ENCODE measurements at regions not wholly inside any gene's neighbourhood (a gene's known extent, or its start where the extent isn't known, plus 50 kb on each side); places are given as distances from the start of the nearest gene placed in this dataset.

DNA sequence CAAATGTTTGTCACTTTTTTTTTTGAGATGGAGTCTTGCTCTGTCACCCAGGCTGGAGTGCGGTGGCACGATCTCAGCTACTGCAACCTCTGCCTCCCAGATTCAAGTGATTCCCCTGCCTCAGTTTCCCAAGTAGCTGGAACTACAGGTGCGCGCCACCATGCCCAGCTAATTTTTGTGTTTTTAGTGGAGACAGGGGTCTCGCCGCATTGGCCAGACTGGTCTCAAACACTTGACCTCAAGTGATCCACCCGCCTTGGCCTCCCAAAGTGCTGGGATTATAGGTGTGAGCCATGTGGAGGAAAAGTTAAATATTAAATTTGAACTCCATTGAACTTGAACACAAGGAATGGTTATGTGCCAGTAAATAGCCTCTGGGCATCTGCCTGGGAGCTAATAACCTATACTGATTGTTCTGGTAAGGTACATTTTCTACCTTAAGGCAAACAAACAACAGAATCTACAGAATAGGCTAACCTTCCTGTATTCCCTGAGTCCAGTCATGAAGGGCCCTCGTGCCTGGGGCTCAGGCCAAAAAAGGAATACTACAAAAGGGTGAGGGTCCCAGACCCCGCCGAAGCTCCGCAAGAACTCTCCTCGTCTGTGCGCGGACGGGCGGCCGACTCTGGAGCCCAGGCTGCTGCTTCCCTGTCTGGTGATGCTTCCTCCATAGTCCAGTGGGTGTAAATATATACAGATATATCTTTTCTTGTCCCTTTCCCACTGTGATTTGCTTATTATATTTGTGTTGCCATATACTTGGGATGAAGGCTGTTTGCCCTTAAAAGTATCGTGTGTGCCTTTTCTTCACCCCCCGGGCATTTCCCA lies 74.0 kb upstream of the EIF5 start:
- H3K9me3 ChIP-seq (replicated peaks; ENCODE audit: control insufficient read depth, insufficient read depth, low read length), result no peaks in the 10 kb centered on the region
- peak overlapping the region; percentile 59 for H3K9ac ChIP-seq (replicated peaks; ENCODE audit: extremely low read depth, insufficient read depth, low read length)
- H3K36me3 ChIP-seq (ENCODE audit: control insufficient read depth in 2 of 2, extremely low read depth in 1 of 2, insufficient read depth in 2 of 2, low read length in 2 of 2), result no peaks in the 10 kb centered on the region
- POLR2A ChIA-PET, result no interaction called here
- peak overlapping the region; percentile 89 for H3K4me2 ChIP-seq (ENCODE audit: insufficient read depth, low read length)
- no TSS peak for BruUV-seq (replicated peaks)
- peak overlapping the region; percentile 44 to 83 (median 80) for H3K4me3 ChIP-seq (replicated peaks in 1 of 3; ENCODE audit: insufficient read depth in 1 of 3, low read depth in 1 of 3, low read length in 3 of 3)
- CTCF ChIA-PET, result interaction anchor here (0.7 to 1.4 kb wide), 8 partner anchors 9 to 155 kb away, joined by 3 to 4 read pairs (median 4); no protein-coding TSS in a partner anchor
- H3K79me2 ChIP-seq (ENCODE audit: control insufficient read depth, insufficient read depth, low read length), result no peaks in the 10 kb centered on the region
- H4K20me1 ChIP-seq (replicated peaks; ENCODE audit: control insufficient read depth, extremely low read depth, insufficient read depth, low read length), result no peaks in the 10 kb centered on the region
- peaks cover 3 to 5% of the 10 kb centered on the region in 2 experiments for H3K27me3 ChIP-seq (ENCODE audit: control insufficient read depth in 2 of 2, insufficient read depth in 2 of 2, low read length in 2 of 2)
- no peaks in the 10 kb centered on the region for H3K9me1 ChIP-seq (replicated peaks; ENCODE audit: control insufficient read depth, extremely low read depth, insufficient read depth, low read length)
- DNase-seq (ENCODE audit: low read depth, low spot score) (no peak), FAIRE-seq (peak; percentile 63)
- H3K4me1 ChIP-seq (ENCODE audit: control insufficient read depth, extremely low read depth, insufficient read depth, low read length), result peaks cover 4% of the 10 kb centered on the region
- TF ChIP-seq, protein P1, sequence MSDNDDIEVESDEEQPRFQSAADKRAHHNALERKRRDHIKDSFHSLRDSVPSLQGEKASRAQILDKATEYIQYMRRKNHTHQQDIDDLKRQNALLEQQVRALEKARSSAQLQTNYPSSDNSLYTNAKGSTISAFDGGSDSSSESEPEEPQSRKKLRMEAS (IDR thresholded peaks at IDR 0.05; ENCODE audit: insufficient read depth, insufficient read length), result no peak
- TF ChIP-seq MYC (IDR thresholded peaks at IDR 0.05; ENCODE audit: low read depth, low read length) (no peak), POLR2AphosphoS5 (IDR thresholded peaks at IDR 0.05; ENCODE audit: insufficient read depth, low read depth, low read length) (no peak), FOS (IDR thresholded peaks at IDR 0.05; ENCODE audit: borderline replicate concordance, insufficient read depth, low read length) (no peak), POLR2A (IDR thresholded peaks at IDR 0.05; ENCODE audit: low read depth, low read length) (no peak), EZH2 (IDR thresholded peaks at IDR 0.05; ENCODE audit: borderline replicate concordance, low read depth, low read length, severe bottlenecking) (no peak)
- intact Hi-C loops (cut with micrococcal nuclease) (no loop called here), dilution Hi-C loops (cut with MboI; ENCODE audit: extremely low pct_ligation_motif_present, low sequenced_read_pairs) (no loop called here)
- peak overlapping the region; percentile 89 for H2AFZ ChIP-seq (ENCODE audit: low read depth, low read length)
- H3K27ac ChIP-seq (ENCODE audit: insufficient read depth, low read depth, low read length), result peak overlapping the region; percentile 70

DNA sequence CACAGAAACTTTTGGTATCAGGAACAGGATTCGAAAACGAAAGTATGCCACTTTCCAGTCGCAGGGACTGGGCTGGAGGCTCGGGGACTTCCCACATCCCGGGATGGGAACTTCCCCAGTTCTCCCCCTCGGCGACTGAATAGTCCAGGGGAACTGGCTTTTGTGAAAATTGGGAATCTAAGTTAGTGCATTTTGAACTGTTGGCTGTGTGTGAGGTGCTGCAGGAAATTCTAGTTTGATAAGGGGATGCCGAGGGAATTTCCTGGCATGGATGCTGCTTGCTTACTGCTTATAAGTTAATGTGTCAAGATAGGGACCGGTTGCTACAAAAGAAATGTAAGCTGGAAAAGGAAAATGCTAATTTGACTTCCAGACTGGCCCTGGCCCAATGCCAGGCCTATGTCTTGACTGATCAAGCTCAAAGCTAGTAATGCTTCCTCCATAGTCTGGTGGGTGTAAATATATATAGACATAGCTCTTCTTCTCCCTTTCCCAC lies 73.4 kb upstream of the EIF5 start:
- DNase-seq (ENCODE audit: low read depth, low spot score) (peak; percentile 73), FAIRE-seq (peak; percentile 74)
- intact Hi-C loops (cut with micrococcal nuclease), result no loop called here
- POLR2A ChIA-PET, result interaction anchor here (0.7 kb wide), 1 partner anchor 73 kb away, joined by 4 read pairs; the partner anchor contains the start of gene EIF5
- TF ChIP-seq, protein P2, sequence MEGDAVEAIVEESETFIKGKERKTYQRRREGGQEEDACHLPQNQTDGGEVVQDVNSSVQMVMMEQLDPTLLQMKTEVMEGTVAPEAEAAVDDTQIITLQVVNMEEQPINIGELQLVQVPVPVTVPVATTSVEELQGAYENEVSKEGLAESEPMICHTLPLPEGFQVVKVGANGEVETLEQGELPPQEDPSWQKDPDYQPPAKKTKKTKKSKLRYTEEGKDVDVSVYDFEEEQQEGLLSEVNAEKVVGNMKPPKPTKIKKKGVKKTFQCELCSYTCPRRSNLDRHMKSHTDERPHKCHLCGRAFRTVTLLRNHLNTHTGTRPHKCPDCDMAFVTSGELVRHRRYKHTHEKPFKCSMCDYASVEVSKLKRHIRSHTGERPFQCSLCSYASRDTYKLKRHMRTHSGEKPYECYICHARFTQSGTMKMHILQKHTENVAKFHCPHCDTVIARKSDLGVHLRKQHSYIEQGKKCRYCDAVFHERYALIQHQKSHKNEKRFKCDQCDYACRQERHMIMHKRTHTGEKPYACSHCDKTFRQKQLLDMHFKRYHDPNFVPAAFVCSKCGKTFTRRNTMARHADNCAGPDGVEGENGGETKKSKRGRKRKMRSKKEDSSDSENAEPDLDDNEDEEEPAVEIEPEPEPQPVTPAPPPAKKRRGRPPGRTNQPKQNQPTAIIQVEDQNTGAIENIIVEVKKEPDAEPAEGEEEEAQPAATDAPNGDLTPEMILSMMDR (IDR thresholded peaks at IDR 0.05; ENCODE audit: extremely low read depth in 1 of 2, insufficient read depth in 1 of 2, low read depth in 1 of 2, low read length in 2 of 2), result no peak
- no peak for TF ChIP-seq POLR2AphosphoS5 (IDR thresholded peaks at IDR 0.05; ENCODE audit: insufficient read depth, low read depth, low read length)
- no peak for TF ChIP-seq MYC (IDR thresholded peaks at IDR 0.05; ENCODE audit: low read depth, low read length)
- no peak for TF ChIP-seq EZH2 (IDR thresholded peaks at IDR 0.05; ENCODE audit: borderline replicate concordance, low read depth, low read length, severe bottlenecking)
- no peak for TF ChIP-seq FOS (IDR thresholded peaks at IDR 0.05; ENCODE audit: borderline replicate concordance, insufficient read depth, low read length)
- TF ChIP-seq JUN (IDR thresholded peaks at IDR 0.05; ENCODE audit: borderline replicate concordance, insufficient read depth, insufficient read length, low read depth), result no peak
- TF ChIP-seq GATA2 (IDR thresholded peaks at IDR 0.05; ENCODE audit: insufficient read depth, insufficient read length, low read depth, low read length), result no peak
- no peak for TF ChIP-seq POLR2A (IDR thresholded peaks at IDR 0.05; ENCODE audit: low read depth, low read length)
- TF ChIP-seq, protein P1 (IDR thresholded peaks at IDR 0.05; ENCODE audit: insufficient read depth, insufficient read length), result no peak
- no peaks in the 10 kb centered on the region for H4K20me1 ChIP-seq (replicated peaks; ENCODE audit: control insufficient read depth, extremely low read depth, insufficient read depth, low read length)
- H3K4me3 ChIP-seq (replicated peaks in 1 of 3; ENCODE audit: insufficient read depth in 1 of 3, low read depth in 1 of 3, low read length in 3 of 3), result peak overlapping the region; percentile 44 to 83 (median 80)
- H3K4me2 ChIP-seq (ENCODE audit: insufficient read depth, low read length), result peak overlapping the region; percentile 89
- no peaks in the 10 kb centered on the region for H3K9me1 ChIP-seq (replicated peaks; ENCODE audit: control insufficient read depth, extremely low read depth, insufficient read depth, low read length)
- peaks cover 7% of the 10 kb centered on the region in 2 experiments for H3K27me3 ChIP-seq (ENCODE audit: control insufficient read depth in 2 of 2, insufficient read depth in 2 of 2, low read length in 2 of 2)
- H3K79me2 ChIP-seq (ENCODE audit: control insufficient read depth, insufficient read depth, low read length), result no peaks in the 10 kb centered on the region
- H2AFZ ChIP-seq (ENCODE audit: low read depth, low read length), result peak overlapping the region; percentile 89
- dilution Hi-C loops (cut with MboI; ENCODE audit: extremely low pct_ligation_motif_present, low sequenced_read_pairs), result no loop called here
- H3K4me1 ChIP-seq (ENCODE audit: control insufficient read depth, extremely low read depth, insufficient read depth, low read length), result peaks cover 4% of the 10 kb centered on the region
- no TSS peak for BruUV-seq (replicated peaks)
- H3K27ac ChIP-seq (ENCODE audit: insufficient read depth, low read depth, low read length), result peak overlapping the region; percentile 70
- CTCF ChIA-PET, result interaction anchor here (0.7 to 1.4 kb wide), 8 partner anchors 10 to 156 kb away, joined by 3 to 4 read pairs (median 4); no protein-coding TSS in a partner anchor
- H3K36me3 ChIP-seq (ENCODE audit: control insufficient read depth in 2 of 2, extremely low read depth in 1 of 2, insufficient read depth in 2 of 2, low read length in 2 of 2), result no peaks in the 10 kb centered on the region
- no peaks in the 10 kb centered on the region for H3K9me3 ChIP-seq (replicated peaks; ENCODE audit: control insufficient read depth, insufficient read depth, low read length)
- peak overlapping the region; percentile 59 for H3K9ac ChIP-seq (replicated peaks; ENCODE audit: extremely low read depth, insufficient read depth, low read length)

Measured in endothelial cell of umbilical vein (primary cell).